B cell (primary cell): ENCODE measurements at regions not wholly inside any gene's neighbourhood (a gene's known extent, or its start where the extent isn't known, plus 50 kb on each side); places are given as distances from the start of the nearest gene placed in this dataset.

ENCODE experiments used
- ATAC-seq: fragments of 200-7000 bp; cut with Tn5 transposase; one replicate; pipeline ENCODE4 v1.10.0; 2021; ENCODE audit warnings: low read depth, mild to moderate bottlenecking, moderate number of reproducible peaks, moderate library complexity
- CTCF ChIA-PET: fragments of 350-600 bp; sonication (Branson Sonifier 250); formaldehyde crosslinking; loops from one replicate; lab custom pipeline; 2021; ENCODE audit warnings: antibody characterized with exemption, inconsistent platforms; lab: Charles Lee
- POLR2A ChIA-PET: fragments of 350-600 bp; sonication (Branson Sonifier 250); formaldehyde crosslinking; loops from one replicate; lab custom pipeline; 2021; ENCODE audit warnings: antibody characterized with exemption; lab: Charles Lee
- DNase-seq: peaks from one replicate; pipeline ENCODE4 v3.0.0; 2013
- H2AFZ ChIP-seq: 2 replicates; pipeline ENCODE4 v1.6.1; 2012; ENCODE audit warnings: mild to moderate bottlenecking, low read depth, low read length; ENCODE audit not compliant: insufficient read depth, poor library complexity, severe bottlenecking
- H3K27ac ChIP-seq, 2 donors: 1 replicate in 1 of 2; 2 replicates in 1 of 2; pipeline ENCODE4 v1.5.1; 2012 to 2013; ENCODE audit warnings: low read length in 2 of 2, mild to moderate bottlenecking in 2 of 2, moderate library complexity in 1 of 2
- H3K27me3 ChIP-seq, 4 experiments: fragments of 200-600 bp in 1 of 4; sonication (generic) in 1 of 4; replicated peaks in 1 of 4; 1 replicate in 2 of 4; 2 replicates in 2 of 4; pipeline versions ENCODE4 v1.6.1 to v1.7.0; 2013 to 2016; ENCODE audit warnings: low read length in 3 of 4, mild to moderate bottlenecking in 2 of 4, mixed read lengths in 1 of 4, moderate library complexity in 1 of 4; ENCODE audit not compliant: insufficient read depth in 4 of 4, control insufficient read depth in 3 of 4; ENCODE audit errors: control extremely low read depth in 1 of 4
- H3K36me3 ChIP-seq, 2 experiments: replicated peaks in 1 of 2; 1 replicate in 1 of 2; 2 replicates in 1 of 2; pipeline versions ENCODE4 v1.6.1 to v1.7.1; 2013; ENCODE audit warnings: low read length in 1 of 2; ENCODE audit not compliant: insufficient read depth in 2 of 2, control insufficient read depth in 1 of 2; ENCODE audit errors: control extremely low read depth in 1 of 2, extremely low read depth in 1 of 2
- H3K4me1 ChIP-seq, 2 donors: fragments of 200-600 bp in 1 of 2; sonication (generic) in 1 of 2; 1 replicate in 1 of 2; 2 replicates in 1 of 2; pipeline versions ENCODE4 v1.5.1 to v1.6.1; 2013 to 2017; ENCODE audit warnings: low read length in 2 of 2; ENCODE audit not compliant: control insufficient read depth in 2 of 2, insufficient read depth in 2 of 2
- H3K4me2 ChIP-seq: replicated peaks from 2 replicates; pipeline ENCODE3; 2012; ENCODE audit warnings: mild to moderate bottlenecking, low read depth, low read length; ENCODE audit not compliant: poor library complexity, severe bottlenecking
- H3K4me3 ChIP-seq, 5 experiments: fragments of 200-600 bp in 1 of 5; sonication (generic) in 1 of 5; 1 replicate in 3 of 5; 2 replicates in 2 of 5; pipeline versions ENCODE4 v1.5.1 to v1.7.0; 2011 to 2016; ENCODE audit warnings: low read length in 4 of 5, mild to moderate bottlenecking in 4 of 5, low read depth in 2 of 5, control low read depth in 1 of 5, moderate library complexity in 1 of 5; ENCODE audit not compliant: insufficient read depth in 1 of 5; ENCODE audit errors: control extremely low read depth in 1 of 5, extremely low read depth in 1 of 5
- H3K79me2 ChIP-seq: fragments of 200-600 bp; sonication (generic); one replicate; pipeline ENCODE4 v1.6.0; 2016; ENCODE audit warnings: low read length; ENCODE audit not compliant: control insufficient read depth, insufficient read depth
- H3K9ac ChIP-seq: fragments of 200-600 bp; sonication (generic); 2 replicates; pipeline ENCODE4 v1.6.1; 2017; ENCODE audit warnings: mild to moderate bottlenecking, low read length, moderate library complexity
- H3K9me3 ChIP-seq, 3 donors: one replicate each; pipeline versions ENCODE4 v1.6.1 to v1.7.1; 2013; ENCODE audit warnings: low read length in 2 of 3; ENCODE audit not compliant: control insufficient read depth in 2 of 3, insufficient read depth in 1 of 3; ENCODE audit errors: control extremely low read depth in 1 of 3
- H4K20me1 ChIP-seq: 2 replicates; pipeline ENCODE4 v1.6.0; 2012; ENCODE audit warnings: mild to moderate bottlenecking, low read length; ENCODE audit not compliant: insufficient read depth, control insufficient read depth, poor library complexity, severe bottlenecking
- H3K27ac Mint-ChIP-seq: one replicate; pipeline ENCODE4 v1.8.0; 2021; ENCODE audit warnings: mixed read lengths
- H3K27me3 Mint-ChIP-seq: one replicate; pipeline ENCODE4 v1.8.0; 2021; ENCODE audit warnings: mixed read lengths
- H3K4me1 Mint-ChIP-seq: one replicate; pipeline ENCODE4 v1.8.0; 2021; ENCODE audit warnings: mixed read lengths
- H3K4me3 Mint-ChIP-seq: one replicate; pipeline ENCODE4 v1.8.0; 2021; ENCODE audit warnings: mixed read lengths
- H3K9me3 Mint-ChIP-seq: one replicate; pipeline ENCODE4 v1.8.0; 2022; ENCODE audit warnings: mixed read lengths; ENCODE audit not compliant: insufficient read depth
- EZH2 ChIP-seq: IDR thresholded peaks from 2 replicates; pipeline ENCODE4 v1.6.1; 2012; ENCODE audit warnings: borderline replicate concordance, low read depth, mild to moderate bottlenecking, moderate library complexity, low read length; ENCODE audit not compliant: insufficient read depth, poor library complexity, severe bottlenecking
- WGBS: methylation state at CpG from one replicate; pipeline ENCODE4 v1.1.5; 2013; ENCODE audit warnings: missing lambda C conversion rate; ENCODE audit not compliant: insufficient coverage; 5-methylcytosine and 5-hydroxymethylcytosine counted together
- intact Hi-C: fragments of 100-400 bp; cut with micrococcal nuclease; formaldehyde crosslinking; loops from one replicate; pipeline ENCODE4 v1.10.0; 2022
- TF ChIP-seq, protein P1 (sequence below): fragments of 200-600 bp; IDR thresholded peaks from one replicate; pipeline ENCODE4 v1.8.0; 2022; ENCODE audit warnings: antibody characterized with exemption, mild to moderate bottlenecking

GRCh38 chr11:23315286-23315685 lies 455.0 kb upstream of the CCDC179 start:
- intact Hi-C loops, result no loop called here
- ChIA-PET CTCF (no interaction called here), POLR2A (no interaction called here)
- H3K9me3 Mint-ChIP-seq, result no peaks in the 10 kb centered on the region
- H3K4me3 ChIP-seq, result no peak overlapping the region
- no peaks in the 10 kb centered on the region for H4K20me1 ChIP-seq
- ATAC-seq, result no peak
- H2AFZ ChIP-seq, result no peak overlapping the region
- no peak for TF ChIP-seq EZH2
- TF ChIP-seq, protein P1, sequence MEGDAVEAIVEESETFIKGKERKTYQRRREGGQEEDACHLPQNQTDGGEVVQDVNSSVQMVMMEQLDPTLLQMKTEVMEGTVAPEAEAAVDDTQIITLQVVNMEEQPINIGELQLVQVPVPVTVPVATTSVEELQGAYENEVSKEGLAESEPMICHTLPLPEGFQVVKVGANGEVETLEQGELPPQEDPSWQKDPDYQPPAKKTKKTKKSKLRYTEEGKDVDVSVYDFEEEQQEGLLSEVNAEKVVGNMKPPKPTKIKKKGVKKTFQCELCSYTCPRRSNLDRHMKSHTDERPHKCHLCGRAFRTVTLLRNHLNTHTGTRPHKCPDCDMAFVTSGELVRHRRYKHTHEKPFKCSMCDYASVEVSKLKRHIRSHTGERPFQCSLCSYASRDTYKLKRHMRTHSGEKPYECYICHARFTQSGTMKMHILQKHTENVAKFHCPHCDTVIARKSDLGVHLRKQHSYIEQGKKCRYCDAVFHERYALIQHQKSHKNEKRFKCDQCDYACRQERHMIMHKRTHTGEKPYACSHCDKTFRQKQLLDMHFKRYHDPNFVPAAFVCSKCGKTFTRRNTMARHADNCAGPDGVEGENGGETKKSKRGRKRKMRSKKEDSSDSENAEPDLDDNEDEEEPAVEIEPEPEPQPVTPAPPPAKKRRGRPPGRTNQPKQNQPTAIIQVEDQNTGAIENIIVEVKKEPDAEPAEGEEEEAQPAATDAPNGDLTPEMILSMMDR, result no peak
- no peaks in the 10 kb centered on the region for H3K27me3 Mint-ChIP-seq
- no peak overlapping the region for H3K9ac ChIP-seq
- H3K4me1 ChIP-seq, result no peaks in the 10 kb centered on the region
- no peak overlapping the region for H3K4me2 ChIP-seq
- H3K9me3 ChIP-seq, result no peaks in the 10 kb centered on the region
- H3K27ac Mint-ChIP-seq, result no peak overlapping the region
- no peak for DNase-seq
- WGBS, result no CpG with 5 or more reads among the region's 3 CpGs
- H3K4me1 Mint-ChIP-seq, result no peaks in the 10 kb centered on the region
- H3K36me3 ChIP-seq, result no peaks in the 10 kb centered on the region
- H3K79me2 ChIP-seq, result no peaks in the 10 kb centered on the region
- no peak overlapping the region for H3K4me3 Mint-ChIP-seq
- no peak overlapping the region for H3K27ac ChIP-seq
- no peaks in the 10 kb centered on the region for H3K27me3 ChIP-seq

DNA sequence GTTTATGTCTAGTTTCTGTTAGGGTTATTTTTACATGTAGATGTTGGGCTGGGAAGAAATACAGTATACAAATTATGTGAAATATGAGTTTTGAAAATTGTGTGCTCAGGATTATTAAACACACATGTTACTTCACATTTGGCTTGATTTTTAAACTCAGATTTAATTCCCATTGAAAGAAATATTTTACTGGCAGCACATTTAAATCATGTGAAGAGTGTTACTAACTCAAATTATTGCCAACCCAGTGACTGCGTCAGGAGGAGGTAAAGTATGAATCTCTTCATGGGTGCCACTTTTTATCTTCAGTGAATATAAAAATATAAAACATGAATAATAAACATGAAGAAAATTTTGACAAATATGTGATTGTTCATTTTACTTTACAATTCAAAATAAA lies 457.5 kb upstream of the CCDC179 start:
- Histone ChIP-seq H3K36me3 (no peaks in the 10 kb centered on the region), H3K79me2 (no peaks in the 10 kb centered on the region), H3K27ac (no peak overlapping the region), H3K9ac (no peak overlapping the region), H3K4me1 (no peaks in the 10 kb centered on the region), H3K4me2 (no peak overlapping the region), H3K27me3 (no peaks in the 10 kb centered on the region), H4K20me1 (no peaks in the 10 kb centered on the region), H3K9me3 (peaks cover 0 to 7% (median 0%) of the 10 kb centered on the region in 3 donors), H3K4me3 (no peak overlapping the region), H2AFZ (no peak overlapping the region)
- H3K4me3 Mint-ChIP-seq, result no peak overlapping the region
- no peaks in the 10 kb centered on the region for H3K27me3 Mint-ChIP-seq
- ATAC-seq, result no peak
- WGBS, result no CpG with 5 or more reads among the region's 1 CpG
- POLR2A ChIA-PET, result no interaction called here
- TF ChIP-seq EZH2, result no peak
- TF ChIP-seq, protein P1, result no peak
- no peak overlapping the region for H3K27ac Mint-ChIP-seq
- no peaks in the 10 kb centered on the region for H3K9me3 Mint-ChIP-seq
- intact Hi-C loops, result no loop called here
- H3K4me1 Mint-ChIP-seq, result no peaks in the 10 kb centered on the region
- CTCF ChIA-PET, result no interaction called here
- no peak for DNase-seq
